ENCODE measurements at regions not wholly inside any gene's neighbourhood (a gene's known extent, or its start where the extent isn't known, plus 50 kb on each side); places are given as distances from the start of the nearest gene placed in this dataset.

- Histone ChIP-seq H3K9me3 (no peaks in the 10 kb centered on the region), H3K36me3 (no peaks in the 10 kb centered on the region), H3K27me3 (no peaks in the 10 kb centered on the region), H3K4me3 (no peak overlapping the region), H3K27ac (replicated peaks in 1 of 4) (no peak overlapping the region), H3K4me1 (no peaks in the 10 kb centered on the region)
- intact Hi-C loops (cut with DNase I): no loop called here
- DNase-seq (ENCODE audit: extremely low spot score): no peak
- TF ChIP-seq EP300 (IDR thresholded peaks at IDR 0.05) (no peak), POLR2A (IDR thresholded peaks at IDR 0.05; ENCODE audit: low read depth) (no peak), POLR2AphosphoS5 (IDR thresholded peaks at IDR 0.05) (no peak), CTCF (IDR thresholded peaks at IDR 0.05) (peak in 2 of 3 experiments; percentile 16 to 22)
- 37% methylated on average over 2 of the region's 2 CpGs for WGBS
Measured at GRCh38 chr2:138922973-138923563, 142.9 kb upstream of the NXPH2 start.

- intact Hi-C loops (cut with DNase I): no loop called here
- Histone ChIP-seq H3K27me3 (no peaks in the 10 kb centered on the region), H3K4me3 (no peak overlapping the region), H3K4me1 (no peaks in the 10 kb centered on the region), H3K9me3 (no peaks in the 10 kb centered on the region), H3K36me3 (no peaks in the 10 kb centered on the region), H3K27ac (replicated peaks in 1 of 4) (no peak overlapping the region)
- DNase-seq (ENCODE audit: extremely low spot score): no peak
- WGBS: 52% methylated on average over 4 of the region's 4 CpGs
- TF ChIP-seq POLR2A (IDR thresholded peaks at IDR 0.05; ENCODE audit: low read depth) (no peak), EP300 (IDR thresholded peaks at IDR 0.05) (no peak), POLR2AphosphoS5 (IDR thresholded peaks at IDR 0.05) (no peak), CTCF (IDR thresholded peaks at IDR 0.05) (no peak)
Measured at GRCh38 chr2:138919120-138919747, 139.0 kb upstream of the NXPH2 start.

- Histone ChIP-seq H3K36me3 (no peaks in the 10 kb centered on the region), H3K27ac (replicated peaks in 1 of 4) (no peak overlapping the region), H3K9me3 (no peaks in the 10 kb centered on the region), H3K27me3 (no peaks in the 10 kb centered on the region), H3K4me3 (no peak overlapping the region), H3K4me1 (no peaks in the 10 kb centered on the region)
- intact Hi-C loops (cut with DNase I): no loop called here
- DNase-seq (ENCODE audit: extremely low spot score): no peak
- 45% methylated on average over 1 of the region's 1 CpG for WGBS
- no peak for TF ChIP-seq POLR2A (IDR thresholded peaks at IDR 0.05; ENCODE audit: low read depth)
Measured at GRCh38 chr2:138910427-138910826, 130.2 kb upstream of the NXPH2 start.

GRCh38 chr2:138906549-138906948 is 126.4 kb upstream of the NXPH2 start:
- no peaks in the 10 kb centered on the region for H3K27me3 ChIP-seq
- H3K9me3 ChIP-seq: no peaks in the 10 kb centered on the region
- 93% methylated on average over 2 of the region's 2 CpGs for WGBS
- intact Hi-C loops (cut with DNase I): no loop called here
- DNase-seq (ENCODE audit: extremely low spot score): no peak
- no peak overlapping the region for H3K4me3 ChIP-seq
- H3K27ac ChIP-seq (replicated peaks in 1 of 4): no peak overlapping the region
- no peaks in the 10 kb centered on the region for H3K4me1 ChIP-seq
- TF ChIP-seq POLR2A (IDR thresholded peaks at IDR 0.05; ENCODE audit: low read depth) (no peak), EP300 (IDR thresholded peaks at IDR 0.05) (no peak), POLR2AphosphoS5 (IDR thresholded peaks at IDR 0.05) (no peak), CTCF (IDR thresholded peaks at IDR 0.05) (no peak)
- H3K36me3 ChIP-seq: no peaks in the 10 kb centered on the region

GRCh38 chr2:138902239-138902871 is 122.2 kb upstream of the NXPH2 start:
- TF ChIP-seq POLR2AphosphoS5 (IDR thresholded peaks at IDR 0.05) (no peak), CTCF (IDR thresholded peaks at IDR 0.05) (no peak), POLR2A (IDR thresholded peaks at IDR 0.05; ENCODE audit: low read depth) (no peak), EP300 (IDR thresholded peaks at IDR 0.05) (no peak)
- no peak for DNase-seq (ENCODE audit: extremely low spot score)
- no peaks in the 10 kb centered on the region for H3K4me1 ChIP-seq
- 86% methylated on average over 19 of the region's 29 CpGs for WGBS
- intact Hi-C loops (cut with DNase I): no loop called here
- no peak overlapping the region for H3K27ac ChIP-seq (replicated peaks in 1 of 4)
- H3K9me3 ChIP-seq: no peaks in the 10 kb centered on the region
- no peaks in the 10 kb centered on the region for H3K36me3 ChIP-seq
- no peaks in the 10 kb centered on the region for H3K27me3 ChIP-seq
- H3K4me3 ChIP-seq: no peak overlapping the region

Data from esophagus muscularis mucosa (tissue), 4 donors.